Common myeloid progenitor, CD34-positive (primary cell): ENCODE measurements at regions not wholly inside any gene's neighbourhood (a gene's known extent, or its start where the extent isn't known, plus 50 kb on each side); places are given as distances from the start of the nearest gene placed in this dataset.

Experiments used
- CTCF ChIA-PET: fragments of 350-600 bp; sonication (Branson Sonifier 250); formaldehyde crosslinking; loops from one replicate; lab custom pipeline; 2021; ENCODE audit warnings: antibody characterized with exemption; lab: Charles Lee
- POLR2A ChIA-PET: fragments of 350-600 bp; sonication (Branson Sonifier 250); formaldehyde crosslinking; loops from one replicate; lab custom pipeline; 2021; ENCODE audit warnings: antibody characterized with exemption; lab: Charles Lee
- DNase-seq, 3 donors: peaks; one replicate each; pipeline versions ENCODE4 v3.0.0 to v3.0.0-alpha.2; 2013
- H3K27ac ChIP-seq, 2 experiments: 1 replicate in 1 of 2; 2 replicates in 1 of 2; pipeline ENCODE4 v1.7.0; 2013; ENCODE audit warnings: inconsistent platforms in 2 of 2, low read length in 2 of 2, mild to moderate bottlenecking in 2 of 2, low read depth in 1 of 2, moderate library complexity in 1 of 2; ENCODE audit not compliant: severe bottlenecking in 2 of 2, insufficient read depth in 1 of 2, poor library complexity in 1 of 2
- H3K27me3 ChIP-seq, 5 experiments: replicated peaks in 2 of 5; 1 replicate in 3 of 5; 2 replicates in 2 of 5; pipeline versions ENCODE4 v1.6.1 to v1.7.0; 2013; ENCODE audit warnings: low read length in 4 of 5, mild to moderate bottlenecking in 2 of 5, moderate library complexity in 2 of 5, inconsistent platforms in 1 of 5; ENCODE audit not compliant: insufficient read depth in 5 of 5, control insufficient read depth in 4 of 5
- H3K36me3 ChIP-seq, 4 experiments: 1 replicate in 2 of 4; 2 replicates in 2 of 4; pipeline versions ENCODE4 v1.6.1 to v1.7.0; 2013; ENCODE audit warnings: low read length in 3 of 4, control low read depth in 1 of 4, mild to moderate bottlenecking in 1 of 4; ENCODE audit not compliant: control insufficient read depth in 4 of 4, insufficient read depth in 4 of 4
- H3K4me1 ChIP-seq, 4 experiments: 1 replicate in 3 of 4; 2 replicates in 1 of 4; pipeline versions ENCODE4 v1.6.1 to v1.7.1; 2013; ENCODE audit warnings: low read length in 3 of 4, mild to moderate bottlenecking in 3 of 4, control low read depth in 1 of 4, inconsistent platforms in 1 of 4, moderate library complexity in 1 of 4; ENCODE audit not compliant: control insufficient read depth in 4 of 4, insufficient read depth in 4 of 4; ENCODE audit errors: control extremely low read depth in 1 of 4
- H3K4me3 ChIP-seq, 7 experiments: 1 replicate in 4 of 7; 2 replicates in 3 of 7; pipeline versions ENCODE4 v1.5.1 to v1.7.0; 2013; ENCODE audit warnings: mild to moderate bottlenecking in 7 of 7, low read length in 6 of 7, moderate library complexity in 6 of 7, inconsistent platforms in 2 of 7, low read depth in 2 of 7, control low read depth in 1 of 7; ENCODE audit not compliant: insufficient read depth in 4 of 7, control insufficient read depth in 1 of 7; ENCODE audit errors: extremely low read depth in 1 of 7
- H3K9me3 ChIP-seq, 5 experiments: 1 replicate in 4 of 5; 2 replicates in 1 of 5; pipeline versions ENCODE4 v1.6.1 to v1.7.1; 2013; ENCODE audit warnings: low read length in 4 of 5, mild to moderate bottlenecking in 2 of 5, inconsistent platforms in 1 of 5, low read depth in 1 of 5, moderate library complexity in 1 of 5; ENCODE audit not compliant: control insufficient read depth in 4 of 5, insufficient read depth in 2 of 5; ENCODE audit errors: control extremely low read depth in 1 of 5
- WGBS: methylation state at CpG from one replicate; pipeline ENCODE4 v1.1.5; 2013; ENCODE audit not compliant: insufficient coverage; 5-methylcytosine and 5-hydroxymethylcytosine counted together

DNA sequence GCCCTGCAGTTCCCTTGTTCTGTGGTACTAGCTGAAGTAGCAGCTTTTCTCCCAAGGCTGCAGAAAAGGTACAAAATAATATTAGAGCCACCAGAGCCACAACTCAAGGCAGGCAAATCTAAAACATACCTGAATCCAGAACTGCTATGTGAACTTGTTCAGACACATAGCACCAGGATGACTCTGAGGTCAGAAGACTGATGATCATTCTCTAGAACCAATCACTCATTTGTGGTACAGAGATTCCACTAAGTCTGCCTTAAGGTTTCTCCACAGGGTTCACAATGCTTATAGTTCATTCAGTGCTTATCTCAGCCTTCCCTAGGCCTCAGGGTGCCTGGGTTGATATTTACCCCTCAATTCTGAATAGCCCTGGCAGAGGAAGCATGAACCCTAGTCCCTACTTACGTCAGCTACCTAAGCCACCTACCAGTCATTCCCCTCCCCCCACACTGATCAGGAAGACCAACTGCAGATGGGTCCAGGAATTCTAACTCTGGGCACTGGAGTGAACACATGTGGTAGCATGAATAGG lies 140.9 kb upstream of the MOCS1 start:
- ChIA-PET CTCF (no interaction called here), POLR2A (no interaction called here)
- peaks cover 0 to 3% (median 2%) of the 10 kb centered on the region in 5 experiments for H3K9me3 ChIP-seq
- H3K27me3 ChIP-seq: peaks cover 0 to 37% (median 7%) of the 10 kb centered on the region in 5 experiments
- H3K4me1 ChIP-seq: no peaks in the 10 kb centered on the region
- no peak overlapping the region for H3K27ac ChIP-seq
- no peak overlapping the region for H3K4me3 ChIP-seq
- DNase-seq: no peak
- H3K36me3 ChIP-seq: no peaks in the 10 kb centered on the region
- WGBS: no CpG with 5 or more reads among the region's 1 CpG

DNA sequence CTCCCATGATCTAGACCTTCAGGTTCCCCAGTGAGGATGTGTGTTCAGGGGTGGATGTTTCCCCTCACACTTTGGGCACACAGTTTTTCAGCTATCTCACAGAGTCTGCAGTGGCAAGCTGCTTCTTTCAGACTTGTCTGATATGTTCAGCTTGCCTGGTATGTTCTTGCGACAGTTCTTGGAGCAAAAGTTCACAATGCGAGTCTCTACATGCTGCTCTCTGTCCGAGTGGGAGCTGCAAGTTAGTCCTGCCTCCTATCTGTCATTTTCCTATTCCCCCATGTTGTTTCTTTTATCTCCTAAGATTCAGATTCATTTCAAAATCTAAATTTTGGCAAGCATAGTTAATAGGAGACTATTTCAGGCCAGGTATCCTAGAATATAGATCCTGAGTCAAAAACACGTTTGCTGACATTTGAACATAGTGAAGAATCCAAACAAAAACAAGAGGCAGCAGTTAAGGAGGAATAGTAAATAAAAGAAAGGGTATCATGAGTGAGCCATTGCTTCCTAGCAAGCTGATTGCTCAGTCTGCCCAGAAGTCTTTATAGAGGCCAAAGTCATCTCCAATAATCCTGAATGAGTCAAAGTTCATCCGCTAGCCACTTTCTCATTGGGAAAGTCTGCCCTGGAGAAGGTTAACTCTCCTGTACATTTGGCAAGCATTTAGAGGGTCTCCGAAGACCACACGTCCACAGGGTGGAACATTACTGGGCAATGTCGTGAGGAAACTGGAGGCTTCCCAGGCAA lies 140.2 kb upstream of the MOCS1 start:
- peaks cover 0 to 33% (median 5%) of the 10 kb centered on the region in 5 experiments for H3K27me3 ChIP-seq
- H3K4me3 ChIP-seq: no peak overlapping the region
- CTCF ChIA-PET: interaction anchor here (1.1 kb wide), 1 partner anchor 93 kb away, joined by 3 read pairs; no protein-coding TSS in a partner anchor
- no peaks in the 10 kb centered on the region for H3K36me3 ChIP-seq
- no peak overlapping the region for H3K27ac ChIP-seq
- H3K4me1 ChIP-seq: no peaks in the 10 kb centered on the region
- WGBS: 93% methylated on average over 7 of the region's 8 CpGs
- POLR2A ChIA-PET: no interaction called here
- peaks cover 0 to 3% (median 0%) of the 10 kb centered on the region in 5 experiments for H3K9me3 ChIP-seq
- no peak for DNase-seq

DNA sequence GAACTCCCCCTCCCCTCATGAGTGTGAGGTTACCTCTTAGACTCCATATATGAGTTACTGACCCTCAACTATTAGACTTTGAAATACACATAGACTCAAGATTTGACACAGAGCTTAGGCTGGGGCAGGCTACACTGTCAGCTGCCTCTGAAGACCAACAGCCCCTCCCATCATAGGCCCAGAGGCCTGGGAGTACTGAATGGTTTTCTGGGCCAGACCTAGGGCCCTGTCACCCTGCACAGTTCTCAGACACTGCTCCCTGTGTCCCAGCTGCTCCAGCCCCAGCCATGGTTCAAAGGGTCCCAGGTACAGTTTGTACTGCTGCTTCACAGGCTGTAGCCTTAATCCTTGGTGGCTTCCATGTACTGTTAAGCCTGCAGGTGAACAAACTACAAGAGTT lies 132.1 kb upstream of the MOCS1 start:
- Histone ChIP-seq H3K4me1 (no peaks in the 10 kb centered on the region), H3K27ac (no peak overlapping the region), H3K36me3 (no peaks in the 10 kb centered on the region), H3K9me3 (peaks cover 0 to 11% (median 2%) of the 10 kb centered on the region in 5 experiments), H3K4me3 (no peak overlapping the region), H3K27me3 (peaks cover 0 to 22% (median 0%) of the 10 kb centered on the region in 5 experiments)
- DNase-seq: no peak
- ChIA-PET POLR2A (no interaction called here), CTCF (no interaction called here)

DNA sequence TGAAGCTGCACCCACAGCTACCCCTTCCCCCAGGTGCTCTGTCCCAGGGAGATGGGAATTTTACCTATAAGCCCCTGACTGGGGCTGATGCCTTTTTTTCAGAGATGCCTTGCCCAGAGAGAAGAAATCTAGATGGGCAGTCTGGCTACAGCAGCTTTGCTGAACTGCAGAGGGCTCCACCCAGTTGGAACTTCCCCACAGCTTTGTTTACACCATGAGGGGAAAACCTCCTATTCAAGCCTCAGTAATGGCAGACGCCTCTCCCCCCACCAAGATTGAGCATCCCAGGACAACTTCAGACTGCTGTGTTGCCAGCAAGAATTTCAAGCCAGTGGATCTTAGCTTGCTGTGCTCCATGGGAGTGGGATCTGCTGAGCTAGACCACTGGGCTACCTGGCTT lies 122.6 kb upstream of the MOCS1 start:
- H3K9me3 ChIP-seq: peaks cover 0 to 8% (median 1%) of the 10 kb centered on the region in 5 experiments
- ChIA-PET POLR2A (no interaction called here), CTCF (no interaction called here)
- DNase-seq: no peak
- no peaks in the 10 kb centered on the region for H3K36me3 ChIP-seq
- 71% methylated on average over 1 of the region's 1 CpG for WGBS
- peaks cover 0 to 50% (median 6%) of the 10 kb centered on the region in 5 experiments for H3K27me3 ChIP-seq
- H3K4me3 ChIP-seq: no peak overlapping the region
- no peaks in the 10 kb centered on the region for H3K4me1 ChIP-seq
- no peak overlapping the region for H3K27ac ChIP-seq

DNA sequence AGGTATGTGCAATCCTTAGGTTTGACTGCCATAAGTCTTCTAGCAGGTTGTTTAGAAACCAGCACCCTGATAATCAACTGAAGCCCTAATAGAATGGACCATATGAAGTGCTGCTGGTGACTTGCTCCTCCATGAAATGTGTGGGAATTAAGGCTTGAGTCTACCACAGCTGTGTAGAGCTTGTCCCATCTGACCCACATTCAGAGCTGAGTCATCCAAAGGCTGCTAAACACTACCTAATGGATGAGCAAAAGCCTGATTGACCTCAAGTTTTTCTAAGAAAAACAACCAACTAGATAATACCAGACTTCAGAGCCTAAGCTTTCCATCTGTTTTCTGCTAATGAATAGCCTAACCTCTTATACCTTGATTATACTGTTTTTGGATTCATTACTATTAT lies 120.3 kb upstream of the MOCS1 start:
- Histone ChIP-seq H3K36me3 (no peaks in the 10 kb centered on the region), H3K27me3 (peaks cover 0 to 63% (median 5%) of the 10 kb centered on the region in 5 experiments), H3K4me3 (no peak overlapping the region), H3K9me3 (peaks cover 0 to 22% (median under 1%) of the 10 kb centered on the region in 5 experiments), H3K27ac (no peak overlapping the region), H3K4me1 (no peaks in the 10 kb centered on the region)
- no peak for DNase-seq
- ChIA-PET POLR2A (no interaction called here), CTCF (interaction anchor here (1.1 kb wide), 1 partner anchor 255 kb away, joined by 3 read pairs; no protein-coding TSS in a partner anchor)

DNA sequence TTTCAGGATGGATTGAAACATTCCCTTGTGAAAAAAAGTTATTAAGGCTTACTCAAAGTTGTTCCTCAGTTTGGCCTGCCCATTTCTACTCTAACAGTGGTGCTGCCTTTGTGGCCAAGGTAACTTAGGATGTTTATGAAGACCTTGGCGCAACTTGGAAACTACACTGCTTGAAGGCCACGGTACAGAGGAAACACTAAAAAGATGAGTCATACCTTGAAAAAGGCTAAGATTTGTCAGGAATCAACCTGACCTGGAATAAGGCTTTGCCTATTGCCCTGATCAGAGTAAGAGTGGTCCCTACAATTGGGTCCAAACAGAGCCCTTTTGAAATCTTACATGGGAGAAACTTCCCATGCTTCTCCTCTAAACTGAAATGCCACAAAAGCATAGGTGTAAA lies 119.9 kb upstream of the MOCS1 start:
- CTCF ChIA-PET: interaction anchor here (1.1 kb wide), 1 partner anchor 255 kb away, joined by 3 read pairs; no protein-coding TSS in a partner anchor

DNA sequence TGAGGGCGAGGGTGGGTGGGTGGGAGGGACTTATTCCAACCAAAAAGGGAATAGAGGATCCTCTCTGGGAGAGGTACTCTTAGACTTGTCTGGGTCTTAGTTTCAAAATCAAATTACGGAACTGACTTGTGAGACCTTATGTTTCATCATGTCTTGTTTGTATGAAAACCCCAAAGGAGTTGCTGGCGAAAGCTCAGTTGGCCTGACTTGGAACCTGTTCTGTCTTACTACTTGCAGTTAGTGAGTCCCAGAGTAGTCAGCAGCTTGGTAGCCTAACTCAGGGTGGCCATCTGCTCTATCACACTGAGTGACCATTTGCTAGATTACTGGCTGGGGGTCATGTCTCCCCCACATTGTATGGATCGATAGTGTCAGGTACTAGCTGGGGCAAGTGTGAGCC lies 114.9 kb upstream of the MOCS1 start:
- CTCF ChIA-PET: no interaction called here
- POLR2A ChIA-PET: no interaction called here
- 90% methylated on average over 2 of the region's 4 CpGs for WGBS
- Histone ChIP-seq H3K4me3 (no peak overlapping the region), H3K27ac (no peak overlapping the region), H3K27me3 (peaks cover 2 to 88% (median 26%) of the 10 kb centered on the region in 5 experiments), H3K36me3 (no peaks in the 10 kb centered on the region), H3K9me3 (peaks cover 0 to 24% (median 3%) of the 10 kb centered on the region in 5 experiments), H3K4me1 (no peaks in the 10 kb centered on the region)
- no peak for DNase-seq

More for the DNA sequence above, 119.9 kb upstream of the MOCS1 start:
- DNase-seq: no peak
- POLR2A ChIA-PET: no interaction called here
- no peaks in the 10 kb centered on the region for H3K4me1 ChIP-seq
- no peak overlapping the region for H3K27ac ChIP-seq
- WGBS: 59% methylated on average over 2 of the region's 2 CpGs
- H3K9me3 ChIP-seq: peaks cover 0 to 21% (median 0%) of the 10 kb centered on the region in 5 experiments
- H3K36me3 ChIP-seq: no peaks in the 10 kb centered on the region
- H3K4me3 ChIP-seq: no peak overlapping the region
- peaks cover 1 to 66% (median 5%) of the 10 kb centered on the region in 5 experiments for H3K27me3 ChIP-seq
